H1 (cell line): ENCODE measurements at regions not wholly inside any gene's neighbourhood (a gene's known extent, or its start where the extent isn't known, plus 50 kb on each side); places are given as distances from the start of the nearest gene placed in this dataset.

ENCODE experiments used
- CTCF ChIA-PET: fragments of 300-600 bp; sonication (Branson Sonifier 250); formaldehyde crosslinking; loops from one replicate; lab custom pipeline; 2021; ENCODE audit not compliant: partially characterized antibody; lab: Charles Lee
- POLR2A ChIA-PET: fragments of 300-600 bp; sonication (Branson Sonifier 250); formaldehyde crosslinking; loops from one replicate; lab custom pipeline; 2021; ENCODE audit warnings: inconsistent platforms; ENCODE audit not compliant: partially characterized antibody; lab: Charles Lee
- DNase-seq, 2 experiments: peaks; one replicate each; pipeline versions ENCODE4 v3.0.0 to v3.0.0-alpha.2; 2010 to 2022; ENCODE audit warnings: low spot score in 2 of 2, low read depth in 1 of 2, mixed read lengths in 1 of 2
- FAIRE-seq: peaks from 2 replicates; lab custom pipeline; 2011; peaks lifted over from hg19 to GRCh38; lab: Jason Lieb, UNC
- H2AFZ ChIP-seq: 2 replicates; pipeline ENCODE4 v1.8.1; 2012; ENCODE audit warnings: low read length, inconsistent platforms
- H2AK5ac ChIP-seq: 2 replicates; pipeline ENCODE4 v1.6.1; 2013; ENCODE audit warnings: low read depth, low read length
- H2BK120ac ChIP-seq: replicated peaks from 2 replicates; pipeline ENCODE3; 2013; ENCODE audit warnings: low read depth, low read length, inconsistent platforms
- H2BK12ac ChIP-seq: 2 replicates; pipeline ENCODE4 v1.6.1; 2013; ENCODE audit warnings: low read depth, low read length
- H2BK15ac ChIP-seq: 2 replicates; pipeline ENCODE4 v1.6.1; 2013; ENCODE audit warnings: low read length
- H2BK20ac ChIP-seq: 2 replicates; pipeline ENCODE4 v1.6.1; 2013; ENCODE audit warnings: low read length
- H2BK5ac ChIP-seq: 2 replicates; pipeline ENCODE4 v1.6.1; 2013; ENCODE audit warnings: low read depth, low read length
- H3K14ac ChIP-seq: 2 replicates; pipeline ENCODE4 v1.6.1; 2013; ENCODE audit warnings: inconsistent platforms; ENCODE audit not compliant: insufficient read length
- H3K18ac ChIP-seq: 2 replicates; pipeline ENCODE4 v1.6.1; 2013; ENCODE audit warnings: low read length; ENCODE audit errors: extremely low read depth
- H3K23ac ChIP-seq: 2 replicates; pipeline ENCODE4 v1.6.1; 2013; ENCODE audit warnings: inconsistent platforms; ENCODE audit not compliant: insufficient read length
- H3K23me2 ChIP-seq: 2 replicates; pipeline ENCODE4 v1.6.1; 2013; ENCODE audit warnings: low read depth, low read length
- H3K27ac ChIP-seq: 2 replicates; pipeline ENCODE4 v1.6.1; 2011; ENCODE audit warnings: low read depth, low read length, inconsistent platforms
- H3K27me3 ChIP-seq, 4 experiments: replicated peaks in 1 of 4; 1 replicate in 1 of 4; 2 replicates in 3 of 4; pipeline versions ENCODE4 v1.6.1 to v1.8.1; 2011 to 2013; ENCODE audit warnings: low read length in 3 of 4, mild to moderate bottlenecking in 3 of 4, inconsistent platforms in 2 of 4, mixed read lengths in 2 of 4, moderate library complexity in 1 of 4; ENCODE audit not compliant: control insufficient read depth in 3 of 4, insufficient read depth in 3 of 4; ENCODE audit errors: extremely low read depth in 1 of 4
- H3K36me3 ChIP-seq, 4 experiments: 2 replicates each; pipeline versions ENCODE4 v1.6.1 to v1.8.1; 2011 to 2013; ENCODE audit warnings: mild to moderate bottlenecking in 4 of 4, low read length in 3 of 4, moderate library complexity in 2 of 4, control low read depth in 1 of 4, inconsistent platforms in 1 of 4; ENCODE audit not compliant: insufficient read depth in 4 of 4, control insufficient read depth in 2 of 4
- H3K4ac ChIP-seq: replicated peaks from 2 replicates; pipeline ENCODE3; 2013; ENCODE audit warnings: low read length, low read depth, mixed read lengths, inconsistent platforms; ENCODE audit not compliant: insufficient read length
- H3K4me1 ChIP-seq, 4 experiments: replicated peaks in 1 of 4; 1 replicate in 1 of 4; 2 replicates in 3 of 4; pipeline versions ENCODE4 v1.6.1 to v1.8.1; 2011 to 2013; ENCODE audit warnings: low read length in 3 of 4, inconsistent platforms in 2 of 4, mixed read lengths in 1 of 4; ENCODE audit not compliant: insufficient read depth in 4 of 4, control insufficient read depth in 3 of 4
- H3K4me2 ChIP-seq, 2 experiments: 2 replicates each; pipeline versions ENCODE4 v1.6.1 to v1.8.1; 2011 to 2013; ENCODE audit warnings: low read depth in 2 of 2, low read length in 2 of 2, control low read depth in 1 of 2, inconsistent platforms in 1 of 2, mild to moderate bottlenecking in 1 of 2; ENCODE audit not compliant: insufficient read depth in 1 of 2
- H3K4me3 ChIP-seq, 4 experiments: fragments of 200-600, 300-600 bp in 1 of 4; sonication (generic), shearing (Covaris generic), sonication (Bioruptor Twin) in 1 of 4; 2 replicates each; pipeline versions ENCODE4 v1.5.1 to v1.8.1; 2011 to 2016; ENCODE audit warnings: low read length in 4 of 4, low read depth in 3 of 4, control low read depth in 2 of 4, inconsistent platforms in 2 of 4, mild to moderate bottlenecking in 2 of 4, mixed read lengths in 1 of 4, moderate library complexity in 1 of 4; ENCODE audit not compliant: insufficient read depth in 2 of 4; ENCODE audit errors: extremely low read depth in 1 of 4
- H3K56ac ChIP-seq: replicated peaks from 2 replicates; pipeline ENCODE3; 2013; ENCODE audit warnings: low read depth, mild to moderate bottlenecking, mixed read lengths, low read length, inconsistent platforms; ENCODE audit not compliant: insufficient read length
- H3K79me1 ChIP-seq: 2 replicates; pipeline ENCODE4 v1.6.1; 2013; ENCODE audit warnings: low read depth, low read length, control low read depth
- H3K79me2 ChIP-seq, 2 experiments: 2 replicates each; pipeline versions ENCODE4 v1.6.1 to v1.8.1; 2012 to 2013; ENCODE audit warnings: low read length in 2 of 2, mild to moderate bottlenecking in 2 of 2, inconsistent platforms in 1 of 2; ENCODE audit not compliant: insufficient read depth in 2 of 2, control insufficient read depth in 1 of 2
- H3K9ac ChIP-seq, 4 experiments: replicated peaks in 1 of 4; 1 replicate in 1 of 4; 2 replicates in 3 of 4; pipeline versions ENCODE4 v1.6.1 to v1.8.1; 2011 to 2013; ENCODE audit warnings: low read depth in 3 of 4, low read length in 3 of 4, control low read depth in 2 of 4, mild to moderate bottlenecking in 2 of 4, moderate library complexity in 2 of 4, inconsistent platforms in 1 of 4; ENCODE audit errors: extremely low read depth in 1 of 4
- H3K9me3 ChIP-seq, 2 experiments: 2 replicates each; pipeline versions ENCODE4 v1.6.1 to v1.8.1; 2012 to 2013; ENCODE audit warnings: mild to moderate bottlenecking in 2 of 2, moderate library complexity in 2 of 2, control low read depth in 1 of 2, inconsistent platforms in 1 of 2, low read depth in 1 of 2, low read length in 1 of 2, mixed read lengths in 1 of 2; ENCODE audit not compliant: insufficient read depth in 2 of 2
- H4K20me1 ChIP-seq, 2 experiments: replicated peaks in 1 of 2; 2 replicates each; pipeline versions ENCODE3 to v1.8.1; 2011 to 2013; ENCODE audit warnings: inconsistent platforms in 2 of 2, low read length in 2 of 2, mild to moderate bottlenecking in 1 of 2; ENCODE audit not compliant: insufficient read depth in 2 of 2, control insufficient read depth in 1 of 2
- H4K5ac ChIP-seq: 2 replicates; pipeline ENCODE4 v1.6.1; 2013; ENCODE audit warnings: low read length, low read depth, mixed read lengths, inconsistent platforms; ENCODE audit not compliant: insufficient read length
- H4K8ac ChIP-seq: 2 replicates; pipeline ENCODE4 v1.8.0; 2013; ENCODE audit warnings: mild to moderate bottlenecking, moderate library complexity, low read length, inconsistent platforms; ENCODE audit not compliant: insufficient read depth; ENCODE audit errors: extremely low read depth
- H4K91ac ChIP-seq: replicated peaks from 2 replicates; pipeline ENCODE3; 2013; ENCODE audit warnings: low read length, mixed read lengths, inconsistent platforms; ENCODE audit not compliant: insufficient read length
- ASH2L ChIP-seq: fragments of 200-600, 300-600 bp; sonication (generic); IDR thresholded peaks from one replicate; pipeline ENCODE4 v1.7.1; 2017; ENCODE audit warnings: low read length
- BCL11A ChIP-seq, 2 experiments: IDR thresholded peaks; one replicate each; pipeline ENCODE4 v1.6.1; 2011; ENCODE audit warnings: low read depth in 2 of 2, low read length in 2 of 2, mild to moderate bottlenecking in 2 of 2
- CTBP2 ChIP-seq: IDR thresholded peaks from 2 replicates; pipeline ENCODE4 v1.7.0; 2011; ENCODE audit warnings: borderline replicate concordance, mild to moderate bottlenecking, moderate library complexity, mixed read lengths, low read length; ENCODE audit not compliant: insufficient read depth, insufficient read length
- MAFK ChIP-seq: IDR thresholded peaks from 2 replicates; pipeline ENCODE4 v1.6.1; 2012; ENCODE audit warnings: low read depth, mild to moderate bottlenecking, improper control_type of control experiment, low read length
- MAX ChIP-seq: IDR thresholded peaks from 2 replicates; pipeline ENCODE4 v1.6.1; 2012; ENCODE audit warnings: inconsistent platforms
- NANOG ChIP-seq: IDR thresholded peaks from 2 replicates; pipeline ENCODE4 v1.6.1; 2011; ENCODE audit warnings: low read length, low read depth, mild to moderate bottlenecking, inconsistent platforms; ENCODE audit not compliant: insufficient read depth, poor library complexity, severe bottlenecking
- PHF8 ChIP-seq: fragments of 200-600 bp; sonication (generic); conservative IDR thresholded peaks from 2 replicates; pipeline ENCODE4 v1.7.1; 2012; ENCODE audit warnings: low read depth, mild to moderate bottlenecking, inconsistent platforms, low read length, moderate library complexity
- RXRA ChIP-seq: IDR thresholded peaks from 2 replicates; pipeline ENCODE4 v1.6.1; 2011; ENCODE audit warnings: low read depth, mild to moderate bottlenecking, low read length, moderate library complexity; ENCODE audit not compliant: insufficient read depth
- SP1 ChIP-seq: IDR thresholded peaks from 2 replicates; pipeline ENCODE4 v1.6.1; 2011; ENCODE audit warnings: low read depth, low read length
- SP2 ChIP-seq: IDR thresholded peaks from 2 replicates; pipeline ENCODE4 v1.6.1; 2012; ENCODE audit warnings: mild to moderate bottlenecking, low read length, inconsistent platforms
- TAF1 ChIP-seq: IDR thresholded peaks from 2 replicates; pipeline ENCODE4 v1.6.1; 2011; ENCODE audit warnings: mild to moderate bottlenecking, low read depth, low read length
- TCF12 ChIP-seq: IDR thresholded peaks from 2 replicates; pipeline ENCODE4 v1.6.1; 2011; ENCODE audit warnings: low read depth, mild to moderate bottlenecking, low read length
- ZNF274 ChIP-seq: IDR thresholded peaks from 2 replicates; pipeline ENCODE4 v1.7.0; 2012; ENCODE audit warnings: low read length, borderline replicate concordance; ENCODE audit errors: extremely low read depth
- WGBS, 2 experiments: shearing (Covaris generic) in 1 of 2; methylation state at CpG; one replicate each; pipeline versions ENCODE4 v1.1.6 to v1.1.7; 2013 to 2015; ENCODE audit warnings: low lambda C conversion rate in 2 of 2, mixed read lengths in 2 of 2, inconsistent platforms in 1 of 2, low coverage in 1 of 2, missing lambda C conversion rate in 1 of 2; ENCODE audit not compliant: insufficient replicate concordance in 2 of 2, insufficient coverage in 1 of 2, insufficient read length in 1 of 2; ENCODE audit errors: extremely low coverage in 1 of 2, missing lambda C conversion rate in 1 of 2; 5-methylcytosine and 5-hydroxymethylcytosine counted together

GRCh38 chr3:147934451-147935180 lies 525.5 kb downstream of the ZIC1 start:
- Histone ChIP-seq H2AFZ (no peak overlapping the region), H2BK120ac (peak overlapping the region; percentile 65), H3K23ac (no peak overlapping the region), H3K36me3 (no peaks in the 10 kb centered on the region), H4K8ac (no peak overlapping the region), H2BK5ac (peak overlapping the region; percentile 63; the same call in 1 of the 2 replicates), H3K27ac (no peak overlapping the region), H3K79me1 (no peaks in the 10 kb centered on the region), H4K5ac (peak overlapping the region; percentile 59), H4K20me1 (no peaks in the 10 kb centered on the region), H2BK15ac (no peak overlapping the region), H3K27me3 (no peaks in the 10 kb centered on the region), H3K9ac (no peak overlapping the region), H3K23me2 (no peaks in the 10 kb centered on the region), H3K4me2 (peak overlapping the region; percentile 49 to 56; a peak in 3 of 4 replicates), H3K14ac (no peak overlapping the region), H3K56ac (peak overlapping the region; percentile 83), H3K18ac (no peak overlapping the region), H2BK20ac (no peak overlapping the region), H3K4me1 (peaks cover 0 to 27% (median 5%) of the 10 kb centered on the region in 4 experiments; a peak in 3 of 7 replicates), H3K4ac (no peak overlapping the region), H3K9me3 (no peaks in the 10 kb centered on the region), H2AK5ac (no peak overlapping the region), H4K91ac (no peak overlapping the region), H3K79me2 (no peaks in the 10 kb centered on the region), H3K4me3 (peak overlapping the region in 1 of 4 experiments; percentile 41; a peak in 3 of 8 replicates), H2BK12ac (no peak overlapping the region)
- 2% methylated on average over 4 of the region's 4 CpGs; no CpG with 5 or more reads in 1 of the 2 experiments for WGBS, 2 experiments
- peak in 1 of 2 experiments; percentile 23 for DNase-seq
- CTCF ChIA-PET = interaction anchor here (0.7 to 1.3 kb wide), 2 partner anchors 11 to 13 kb away, joined by 3 read pairs; no protein-coding TSS in a partner anchor
- POLR2A ChIA-PET = interaction anchor here (1.7 kb wide), 1 partner anchor 12 kb away, joined by 9 read pairs; no protein-coding TSS in a partner anchor
- FAIRE-seq = peak; percentile 90
- TF ChIP-seq MAX = no peak
- peak; percentile 81; the same call in 1 of the 2 replicates for TF ChIP-seq TCF12
- TF ChIP-seq ZNF274 = no peak
- peak; percentile 91 to 94 for TF ChIP-seq BCL11A (IDR thresholded peaks at IDR 0.05; ENCODE audit: low read depth in 2 of 2, low read length in 2 of 2)
- peak; percentile 77 for TF ChIP-seq SP1
- no peak for TF ChIP-seq TAF1
- peak; percentile 31 for TF ChIP-seq CTBP2
- no peak for TF ChIP-seq SP2
- peak; percentile 91 for TF ChIP-seq NANOG
- TF ChIP-seq RXRA = no peak
- TF ChIP-seq ASH2L = peak; percentile 71
- TF ChIP-seq PHF8 = no peak
- no peak for TF ChIP-seq MAFK
